H9 (cell line): ENCODE measurements at regions not wholly inside any gene's neighbourhood (a gene's known extent, or its start where the extent isn't known, plus 50 kb on each side); places are given as distances from the start of the nearest gene placed in this dataset.

Source experiments
- DNase-seq: peaks from one replicate; pipeline ENCODE4 v3.0.0-alpha.2; 2017
- H2AFZ ChIP-seq: one replicate; pipeline ENCODE4 v1.6.1; 2013; ENCODE audit warnings: mild to moderate bottlenecking, low read length, control low read depth, moderate library complexity
- H2AK5ac ChIP-seq: 2 replicates; pipeline ENCODE4 v1.6.1; 2013; ENCODE audit warnings: low read length, control low read depth, mixed read lengths; ENCODE audit not compliant: insufficient read length
- H2BK120ac ChIP-seq: one replicate; pipeline ENCODE4 v1.6.1; 2013; ENCODE audit warnings: low read depth, mild to moderate bottlenecking, low read length, control low read depth, inconsistent platforms; ENCODE audit not compliant: poor library complexity, severe bottlenecking
- H2BK12ac ChIP-seq: 2 replicates; pipeline ENCODE4 v1.6.1; 2013; ENCODE audit warnings: low read length, control low read depth, mixed read lengths, low read depth; ENCODE audit not compliant: insufficient read length
- H2BK15ac ChIP-seq: 2 replicates; pipeline ENCODE4 v1.6.1; 2013; ENCODE audit warnings: low read depth, low read length, control low read depth
- H2BK20ac ChIP-seq: one replicate; pipeline ENCODE4 v1.6.1; 2013; ENCODE audit warnings: low read depth, mild to moderate bottlenecking, low read length, control low read depth, inconsistent platforms; ENCODE audit not compliant: poor library complexity, severe bottlenecking
- H2BK5ac ChIP-seq: 2 replicates; pipeline ENCODE4 v1.6.1; 2013; ENCODE audit warnings: low read length, control low read depth, mixed read lengths; ENCODE audit not compliant: insufficient read length
- H3K14ac ChIP-seq: 2 replicates; pipeline ENCODE4 v1.6.1; 2013; ENCODE audit warnings: low read length, control low read depth; ENCODE audit not compliant: insufficient read depth
- H3K18ac ChIP-seq: 2 replicates; pipeline ENCODE4 v1.6.1; 2013; ENCODE audit warnings: low read depth, mild to moderate bottlenecking, mixed read lengths, low read length, control low read depth; ENCODE audit not compliant: insufficient read length
- H3K23ac ChIP-seq: 2 replicates; pipeline ENCODE4 v1.6.1; 2013; ENCODE audit warnings: low read length, control low read depth, mixed read lengths, low read depth; ENCODE audit not compliant: insufficient read length
- H3K23me2 ChIP-seq: 2 replicates; pipeline ENCODE4 v1.6.1; 2013; ENCODE audit warnings: low read depth, mild to moderate bottlenecking, mixed read lengths, low read length, control low read depth; ENCODE audit not compliant: insufficient read length, poor library complexity, severe bottlenecking
- H3K27ac ChIP-seq: 2 replicates; pipeline ENCODE4 v1.5.1; 2013; ENCODE audit warnings: low read length, control low read depth, mixed read lengths, low read depth; ENCODE audit not compliant: insufficient read length
- H3K27me3 ChIP-seq: 2 replicates; pipeline ENCODE4 v1.6.1; 2013; ENCODE audit warnings: low read length, control low read depth, inconsistent platforms; ENCODE audit not compliant: insufficient read depth
- H3K4ac ChIP-seq: 2 replicates; pipeline ENCODE4 v1.6.1; 2013; ENCODE audit warnings: low read depth, mild to moderate bottlenecking, control low read depth, inconsistent platforms, low read length, moderate library complexity
- H3K4me1 ChIP-seq: 2 replicates; pipeline ENCODE4 v1.6.1; 2013; ENCODE audit warnings: low read length, control low read depth, inconsistent platforms; ENCODE audit not compliant: insufficient read depth
- H3K4me2 ChIP-seq: 2 replicates; pipeline ENCODE4 v1.6.1; 2013; ENCODE audit warnings: low read length, control low read depth, mixed read lengths; ENCODE audit not compliant: insufficient read length, insufficient read depth
- H3K56ac ChIP-seq: 2 replicates; pipeline ENCODE4 v1.6.1; 2013; ENCODE audit warnings: low read depth, mild to moderate bottlenecking, mixed read lengths, low read length, control low read depth; ENCODE audit not compliant: insufficient read length
- H3K79me1 ChIP-seq: 2 replicates; pipeline ENCODE4 v1.6.1; 2013; ENCODE audit warnings: low read depth, mild to moderate bottlenecking, moderate library complexity, low read length, control low read depth, inconsistent platforms; ENCODE audit not compliant: insufficient read depth, poor library complexity, severe bottlenecking
- H3K79me2 ChIP-seq: 2 replicates; pipeline ENCODE4 v1.6.1; 2013; ENCODE audit warnings: low read length, control low read depth, inconsistent platforms; ENCODE audit not compliant: insufficient read depth
- H3K9ac ChIP-seq: 2 replicates; pipeline ENCODE4 v1.6.1; 2013; ENCODE audit warnings: low read length, control low read depth, mixed read lengths; ENCODE audit not compliant: insufficient read length; ENCODE audit errors: extremely low read depth
- H3K9me3 ChIP-seq: one replicate; pipeline ENCODE4 v1.6.1; 2013; ENCODE audit warnings: low read depth, low read length, inconsistent platforms; ENCODE audit not compliant: control insufficient read depth
- H3T11ph ChIP-seq: one replicate; pipeline ENCODE4 v1.6.1; 2013; ENCODE audit warnings: mild to moderate bottlenecking, low read length, control low read depth, inconsistent platforms
- H4K20me1 ChIP-seq: one replicate; pipeline ENCODE4 v1.6.1; 2013; ENCODE audit not compliant: control insufficient read depth, insufficient read length, insufficient read depth
- H4K5ac ChIP-seq: 2 replicates; pipeline ENCODE4 v1.6.1; 2013; ENCODE audit warnings: low read depth, mild to moderate bottlenecking, mixed read lengths, low read length, control low read depth; ENCODE audit not compliant: insufficient read length
- H4K8ac ChIP-seq: replicated peaks from 2 replicates; pipeline ENCODE4 v1.6.1; 2013; ENCODE audit warnings: low read length, control low read depth, mixed read lengths, low read depth; ENCODE audit not compliant: insufficient read length
- H4K91ac ChIP-seq: 2 replicates; pipeline ENCODE4 v1.6.1; 2013; ENCODE audit warnings: low read depth, mild to moderate bottlenecking, moderate library complexity, mixed read lengths, low read length, control low read depth; ENCODE audit not compliant: insufficient read length
- H3K27ac Mint-ChIP-seq, 3 experiments: 2 replicates in 2 of 3; 3 replicates in 1 of 3; pipeline ENCODE4 v1.8.0; 2020 to 2021; ENCODE audit warnings: mixed read lengths in 3 of 3, mild to moderate bottlenecking in 1 of 3, moderate library complexity in 1 of 3
- H3K27me3 Mint-ChIP-seq: 2 replicates; pipeline ENCODE4 v1.8.0; 2021; ENCODE audit warnings: low read depth, mild to moderate bottlenecking, moderate library complexity, mixed read lengths
- H3K36me3 Mint-ChIP-seq, 3 experiments: 2 replicates in 2 of 3; 3 replicates in 1 of 3; pipeline ENCODE4 v1.8.0; 2020 to 2021; ENCODE audit warnings: low read depth in 3 of 3, mixed read lengths in 3 of 3; ENCODE audit not compliant: insufficient read depth in 1 of 3
- H3K4me1 Mint-ChIP-seq, 2 experiments: 2 replicates each; pipeline ENCODE4 v1.8.0; 2020; ENCODE audit warnings: mixed read lengths in 2 of 2
- H3K4me3 Mint-ChIP-seq, 2 experiments: 2 replicates in 1 of 2; 3 replicates in 1 of 2; pipeline ENCODE4 v1.8.0; 2020 to 2021; ENCODE audit warnings: mild to moderate bottlenecking in 2 of 2, mixed read lengths in 2 of 2, moderate library complexity in 1 of 2
- H3K9me3 Mint-ChIP-seq, 2 experiments: 2 replicates in 1 of 2; 3 replicates in 1 of 2; pipeline ENCODE4 v1.8.0; 2020; ENCODE audit warnings: mild to moderate bottlenecking in 2 of 2, mixed read lengths in 2 of 2, moderate library complexity in 1 of 2
- CTCF ChIP-seq: fragments of 200-600 bp; sonication (generic); conservative IDR thresholded peaks from 3 replicates; pipeline ENCODE4 v1.8.0; 2021; ENCODE audit warnings: antibody characterized with exemption, mild to moderate bottlenecking
- WGBS: extraction: QIAGEN DNeasy Blood & Tissue Kit; methylation state at CpG from one replicate; pipeline ENCODE4 v1.1.7; 2013; ENCODE audit warnings: missing lambda C conversion rate, low lambda C conversion rate, mixed read lengths; ENCODE audit not compliant: insufficient read length; ENCODE audit errors: extremely low coverage; 5-methylcytosine and 5-hydroxymethylcytosine counted together

- Mint-ChIP-seq H3K27me3 (no peaks in the 10 kb centered on the region), H3K9me3 (no peaks in the 10 kb centered on the region), H3K36me3 (no peaks in the 10 kb centered on the region), H3K4me3 (no peak overlapping the region), H3K4me1 (peaks cover 2 to 3% of the 10 kb centered on the region in 2 experiments; a peak in 1 of 4 replicates), H3K27ac (no peak overlapping the region)
- no peak for DNase-seq
- no peak overlapping the region for H4K5ac ChIP-seq
- H2BK15ac ChIP-seq, result no peak overlapping the region
- no peak overlapping the region for H3T11ph ChIP-seq
- no CpG with 5 or more reads among the region's 2 CpGs for WGBS
- H3K14ac ChIP-seq, result no peak overlapping the region
- no peak overlapping the region for H3K9ac ChIP-seq
- H3K56ac ChIP-seq, result no peak overlapping the region
- H3K4ac ChIP-seq, result no peak overlapping the region
- H4K20me1 ChIP-seq, result no peaks in the 10 kb centered on the region
- no peak overlapping the region for H2AK5ac ChIP-seq
- no peak overlapping the region for H2BK5ac ChIP-seq
- no peaks in the 10 kb centered on the region; the same call in 1 of the 2 replicates for H3K4me1 ChIP-seq
- no peak overlapping the region for H2BK120ac ChIP-seq
- no peak overlapping the region for H3K27ac ChIP-seq
- no peak overlapping the region for H2BK12ac ChIP-seq
- H3K23ac ChIP-seq, result no peak overlapping the region
- H2BK20ac ChIP-seq, result no peak overlapping the region
- H4K8ac ChIP-seq, result no peak overlapping the region
- H3K27me3 ChIP-seq, result no peaks in the 10 kb centered on the region
- H3K9me3 ChIP-seq, result no peaks in the 10 kb centered on the region
- no peaks in the 10 kb centered on the region for H3K79me1 ChIP-seq
- H3K4me2 ChIP-seq, result no peak overlapping the region
- no peak overlapping the region for H2AFZ ChIP-seq
- H3K79me2 ChIP-seq, result no peaks in the 10 kb centered on the region
- no peak overlapping the region for H3K18ac ChIP-seq
- no peak for TF ChIP-seq CTCF
- no peaks in the 10 kb centered on the region for H3K23me2 ChIP-seq
- H4K91ac ChIP-seq, result no peak overlapping the region
These were observed 585.3 kb upstream of the FAT3 start for GRCh38 chr11:91639359-91639758.
